ENCODE measurements at regions not wholly inside any gene's neighbourhood (a gene's known extent, or its start where the extent isn't known, plus 50 kb on each side); places are given as distances from the start of the nearest gene placed in this dataset.
"Not testable (repeated sequence)": the region's sequence is repeated elsewhere in the genome, so short reads cannot be mapped to it uniquely, and the experiment has no call there.

GRCh38 chr3:72660270-72661114 lies 187.8 kb downstream of the SHQ1 start:
- no peak for DNase-seq (ENCODE audit: low spot score)

GRCh38 chr3:72659596-72659995 lies 188.6 kb downstream of the SHQ1 start:
- DNase-seq (ENCODE audit: low spot score): no peak

GRCh38 chr3:72659188-72659587 lies 189.1 kb downstream of the SHQ1 start:
- DNase-seq (ENCODE audit: low spot score): no peak

- no peak for DNase-seq (ENCODE audit: low spot score)
These were observed 189.7 kb downstream of the SHQ1 start for GRCh38 chr3:72658466-72659100.

GRCh38 chr3:72657666-72658065 lies 190.6 kb downstream of the SHQ1 start:
- peak; percentile 88 for DNase-seq (ENCODE audit: low spot score)

- no peak for DNase-seq (ENCODE audit: low spot score)
These were observed 192.5 kb downstream of the SHQ1 start for GRCh38 chr3:72655723-72656122.

GRCh38 chr3:72655131-72655551 lies 193.1 kb downstream of the SHQ1 start:
- no peak for DNase-seq (ENCODE audit: low spot score)

GRCh38 chr3:72652395-72652794 lies 195.8 kb downstream of the SHQ1 start:
- DNase-seq (ENCODE audit: low spot score): no peak

GRCh38 chr3:72651498-72651897 lies 196.7 kb downstream of the SHQ1 start:
- DNase-seq (ENCODE audit: low spot score): no peak

- no peak for DNase-seq (ENCODE audit: low spot score)
These were observed 202.0 kb downstream of the SHQ1 start for GRCh38 chr3:72646263-72646662.

GRCh38 chr3:72643635-72644034 lies 204.6 kb downstream of the SHQ1 start:
- DNase-seq (ENCODE audit: low spot score): not testable (repeated sequence)

- DNase-seq (ENCODE audit: low spot score): no peak
These were observed 206.6 kb downstream of the SHQ1 start for GRCh38 chr3:72641684-72642083.

GRCh38 chr3:72641072-72641471 lies 207.2 kb downstream of the SHQ1 start:
- DNase-seq (ENCODE audit: low spot score): no peak

- no peak for DNase-seq (ENCODE audit: low spot score)
These were observed 211.2 kb downstream of the SHQ1 start for GRCh38 chr3:72636969-72637597.

- no peak for DNase-seq (ENCODE audit: low spot score)
These were observed 212.7 kb downstream of the SHQ1 start for GRCh38 chr3:72635551-72635950.

GRCh38 chr3:72634128-72634527 lies 214.1 kb downstream of the SHQ1 start:
- DNase-seq (ENCODE audit: low spot score): no peak

- no peak for DNase-seq (ENCODE audit: low spot score)
These were observed 214.7 kb downstream of the SHQ1 start for GRCh38 chr3:72633534-72633933.

GRCh38 chr3:72633121-72633520 lies 215.1 kb downstream of the SHQ1 start:
- peak; percentile 79 for DNase-seq (ENCODE audit: low spot score)

GRCh38 chr3:72632129-72632528 lies 216.1 kb downstream of the SHQ1 start:
- DNase-seq (ENCODE audit: low spot score): no peak

- no peak for DNase-seq (ENCODE audit: low spot score)
These were observed 217.3 kb downstream of the SHQ1 start for GRCh38 chr3:72630969-72631344.

GRCh38 chr3:72630327-72630968 lies 217.8 kb downstream of the SHQ1 start:
- DNase-seq (ENCODE audit: low spot score): no peak

GRCh38 chr3:72629191-72629631 lies 219.0 kb downstream of the SHQ1 start:
- DNase-seq (ENCODE audit: low spot score): peak; percentile 35

GRCh38 chr3:72628065-72628464 lies 220.2 kb downstream of the SHQ1 start:
- no peak for DNase-seq (ENCODE audit: low spot score)
